LNCaP clone FGC (cell line): ENCODE measurements at regions not wholly inside any gene's neighbourhood (a gene's known extent, or its start where the extent isn't known, plus 50 kb on each side); places are given as distances from the start of the nearest gene placed in this dataset.

ENCODE experiments used
- DNase-seq: peaks from one replicate; pipeline ENCODE4 v3.0.0-alpha.2; 2011; ENCODE audit warnings: low read depth
- H3K4me3 ChIP-seq: 2 replicates; pipeline ENCODE4 v1.5.1; 2011; ENCODE audit warnings: mild to moderate bottlenecking, low read depth, low read length, control low read depth
- CTCF ChIP-seq: IDR thresholded peaks from 2 replicates; pipeline ENCODE4 v1.5.1; 2012; ENCODE audit warnings: mild to moderate bottlenecking; ENCODE audit not compliant: control insufficient read depth, insufficient read depth; ENCODE audit errors: extremely low read depth

GRCh38 chr10:131811630-131812403 is 89.0 kb upstream of the PPP2R2D start:
- DNase-seq, result no peak
- no peak overlapping the region for H3K4me3 ChIP-seq
- no peak for TF ChIP-seq CTCF

- H3K4me3 ChIP-seq, result no peak overlapping the region
- TF ChIP-seq CTCF, result no peak
- DNase-seq, result no peak
These were observed 87.8 kb upstream of the PPP2R2D start for GRCh38 chr10:131812736-131813604.

- no peak overlapping the region for H3K4me3 ChIP-seq
- DNase-seq, result no peak
- TF ChIP-seq CTCF, result no peak
These were observed 86.1 kb upstream of the PPP2R2D start for GRCh38 chr10:131814567-131815265.

- H3K4me3 ChIP-seq, result no peak overlapping the region
- no peak for DNase-seq
- no peak for TF ChIP-seq CTCF
These were observed 85.3 kb upstream of the PPP2R2D start for GRCh38 chr10:131815266-131816156.

- DNase-seq, result no peak
- no peak overlapping the region for H3K4me3 ChIP-seq
- TF ChIP-seq CTCF, result no peak
These were observed 84.5 kb upstream of the PPP2R2D start for GRCh38 chr10:131816157-131816775.
